Head of caudate nucleus (tissue), 42 donors: ENCODE measurements at regions not wholly inside any gene's neighbourhood (a gene's known extent, or its start where the extent isn't known, plus 50 kb on each side); places are given as distances from the start of the nearest gene placed in this dataset.

Source experiments
- DNase-seq, 42 donors: peaks; one replicate each; pipeline versions ENCODE4 v3.0.0 to v3.0.0-alpha.2; 2020 to 2021; ENCODE audit warnings: mixed read lengths in 7 of 42
- intact Hi-C: fragments of 100-400 bp; cut with DNase I; formaldehyde crosslinking; loops from one replicate; pipeline ENCODE4 v1.15.0; 2022

DNA sequence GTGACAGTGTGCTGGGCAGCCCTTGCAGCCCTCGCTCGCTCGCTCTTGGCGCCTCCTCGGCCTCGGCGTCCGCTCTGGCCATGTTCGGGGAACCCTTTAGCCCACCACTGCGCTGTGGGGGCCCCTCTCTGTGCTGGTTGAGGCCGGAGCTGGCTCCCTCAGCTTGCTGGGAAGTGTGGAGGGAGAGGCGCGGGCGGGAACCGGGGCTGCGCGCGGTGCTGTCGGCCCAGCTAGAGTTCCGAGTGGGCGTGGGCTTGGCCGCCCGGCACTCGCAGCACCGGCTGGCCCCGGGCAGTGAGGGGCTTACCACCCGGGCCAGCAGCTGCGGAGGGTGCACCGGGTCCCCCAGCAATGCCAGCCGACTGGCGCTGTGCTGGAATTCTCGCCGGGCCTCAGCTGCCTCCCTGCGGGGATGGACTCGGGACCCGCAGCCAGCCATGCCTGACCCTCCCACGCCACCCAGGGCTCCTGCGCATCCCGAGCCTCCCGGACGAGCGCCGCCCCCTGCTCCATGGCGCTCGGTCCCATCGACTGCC, 770.1 kb upstream of the GALNTL6 start:
- peak in 1 of 42 donors; percentile 4 for DNase-seq
- intact Hi-C loops: no loop called here

DNA sequence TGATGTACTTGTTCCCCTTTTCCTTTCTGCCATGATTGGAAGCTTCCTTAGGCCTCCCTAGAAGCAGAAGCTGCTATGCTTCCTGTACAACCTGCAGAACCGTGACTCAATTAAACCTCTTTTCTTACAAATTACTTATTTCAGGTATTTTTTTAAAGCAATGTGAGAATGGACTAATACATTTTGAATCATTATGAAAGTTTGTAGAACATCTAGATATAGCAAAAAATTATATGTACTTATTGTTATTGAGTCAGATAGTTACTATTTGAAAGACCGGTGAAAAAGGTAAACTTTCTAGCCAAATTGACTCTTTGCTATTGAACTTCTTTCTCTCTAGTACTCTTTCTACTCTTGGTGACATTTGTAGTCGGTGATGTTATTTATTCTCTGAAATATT, 777.3 kb upstream of the GALNTL6 start:
- intact Hi-C loops: no loop called here

DNA sequence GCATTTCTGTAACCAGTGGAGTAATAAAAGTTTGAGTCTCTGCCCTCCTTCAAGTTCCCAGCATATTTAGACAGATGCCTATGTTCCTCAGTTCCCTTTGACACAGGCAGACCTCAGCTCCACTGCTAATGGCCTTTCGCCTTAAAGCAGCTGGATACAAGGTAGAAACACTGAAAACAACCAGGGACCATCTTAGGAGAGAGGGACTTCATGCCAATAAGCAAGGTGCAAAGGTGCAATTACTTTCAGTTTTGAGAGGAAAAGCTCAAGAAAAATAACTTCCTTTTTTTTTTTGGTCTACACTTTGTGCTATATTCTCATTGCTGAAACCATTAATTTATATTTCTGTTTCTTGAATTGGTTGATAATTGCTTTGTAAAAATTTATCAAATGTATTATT, 781.9 kb upstream of the GALNTL6 start:
- DNase-seq: no peak
- intact Hi-C loops: no loop called here

More for the DNA sequence above, 777.3 kb upstream of the GALNTL6 start:
- DNase-seq: no peak

DNA sequence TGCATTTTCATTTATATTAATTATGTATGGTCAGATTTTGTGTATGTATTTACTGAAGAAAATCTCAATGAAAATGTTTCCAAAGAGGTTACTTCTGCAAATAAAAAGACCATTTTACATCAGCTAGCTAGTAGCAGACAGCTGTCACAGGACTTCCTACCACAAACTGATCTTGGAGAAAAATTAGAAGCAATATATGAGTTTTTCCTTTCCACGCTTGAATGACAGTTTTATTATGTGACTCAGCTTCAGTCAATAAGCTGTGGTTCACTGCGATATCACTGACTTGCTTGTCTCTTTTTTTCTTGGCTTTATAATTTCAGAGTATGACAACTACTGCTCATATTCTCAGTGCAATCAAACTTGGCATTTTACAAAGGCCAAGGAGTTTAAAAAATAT, 787.4 kb upstream of the GALNTL6 start:
- DNase-seq: no peak
- intact Hi-C loops: no loop called here

DNA sequence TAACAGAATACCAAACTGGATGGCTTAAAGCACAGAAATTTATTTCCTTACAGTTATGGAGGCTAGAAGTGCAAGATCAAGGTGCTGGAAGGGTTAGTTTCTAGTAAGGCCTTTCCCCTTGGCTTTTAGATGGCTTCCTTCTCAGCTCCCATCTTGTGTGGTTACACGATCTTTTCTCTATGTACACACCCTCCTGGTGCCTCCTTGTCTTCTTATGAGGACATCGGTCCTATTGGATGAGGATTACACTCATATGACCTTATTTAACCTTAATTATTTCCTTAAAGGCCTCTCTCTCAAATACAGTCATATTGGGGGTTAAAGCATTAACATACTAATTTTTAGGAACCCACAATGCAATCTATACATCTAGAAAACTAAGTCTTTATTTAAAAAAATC, 787.9 kb upstream of the GALNTL6 start:
- no peak for DNase-seq
- intact Hi-C loops: no loop called here

DNA sequence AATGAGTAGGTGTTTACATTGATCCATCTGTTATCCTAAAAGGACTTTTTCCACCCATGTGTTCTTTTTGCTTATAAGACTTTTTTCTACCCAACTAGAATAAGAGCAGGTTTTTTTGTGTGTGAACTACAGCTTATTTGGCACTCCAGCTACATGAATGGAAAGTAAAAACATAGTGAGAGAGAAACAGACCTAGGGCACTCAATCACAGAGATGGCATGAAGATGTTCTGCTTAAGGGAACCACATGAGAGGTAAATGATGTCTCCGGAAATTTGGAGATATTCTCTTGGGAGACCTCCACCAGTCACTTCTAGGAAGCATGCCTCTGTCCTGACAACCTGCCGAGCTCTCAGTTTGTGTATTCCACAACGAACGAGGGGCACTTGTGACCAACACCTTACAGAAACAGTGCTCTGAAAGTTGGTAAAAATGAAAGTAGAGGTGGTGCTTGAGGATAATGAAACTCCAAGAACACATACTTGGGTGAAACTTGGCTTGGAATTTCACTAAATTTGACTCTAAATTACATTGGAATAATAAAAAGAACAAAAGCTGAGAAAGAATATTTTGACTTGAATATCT, 788.4 kb upstream of the GALNTL6 start:
- intact Hi-C loops: no loop called here
- no peak for DNase-seq

DNA sequence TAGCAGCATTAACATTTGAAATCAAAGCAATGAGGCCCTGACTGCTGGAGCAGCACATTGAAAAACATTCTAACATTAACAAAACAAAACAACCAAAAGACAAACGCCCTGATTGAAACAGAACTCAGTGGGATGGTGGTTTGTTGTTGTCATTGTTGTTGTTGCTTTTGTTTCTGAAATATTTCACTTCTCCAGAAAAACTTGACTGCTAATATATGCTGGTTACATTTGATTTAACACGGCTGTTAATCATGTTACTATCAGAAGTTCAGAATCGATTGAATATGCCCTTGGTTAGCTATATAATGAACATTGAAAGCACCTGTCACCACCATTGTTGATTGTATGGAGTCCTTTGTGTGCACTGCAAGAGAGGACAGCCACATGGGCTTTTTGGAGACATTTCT, 790.4 kb upstream of the GALNTL6 start:
- intact Hi-C loops: no loop called here
- no peak for DNase-seq

DNA sequence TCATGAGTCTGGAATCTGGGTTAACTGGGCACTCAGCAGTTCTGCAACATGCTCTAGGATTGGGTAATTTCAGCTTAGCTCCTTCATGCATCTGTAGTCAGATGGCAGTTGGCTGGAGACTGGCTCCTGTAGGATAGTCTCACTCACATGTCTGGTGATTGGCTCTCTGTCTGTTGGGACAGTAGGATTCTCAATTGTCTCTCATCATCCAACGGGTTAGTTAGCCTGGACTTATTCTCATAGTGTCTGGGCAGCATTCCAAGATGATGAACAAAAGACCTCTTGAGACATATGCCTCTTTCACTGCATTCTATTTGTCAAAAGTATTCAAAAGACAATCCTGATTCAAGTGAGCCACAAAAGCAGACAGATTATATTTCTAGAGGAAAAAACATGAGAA, 795.6 kb upstream of the GALNTL6 start:
- intact Hi-C loops: no loop called here
- peak in 1 of 42 donors; percentile 11 for DNase-seq

DNA sequence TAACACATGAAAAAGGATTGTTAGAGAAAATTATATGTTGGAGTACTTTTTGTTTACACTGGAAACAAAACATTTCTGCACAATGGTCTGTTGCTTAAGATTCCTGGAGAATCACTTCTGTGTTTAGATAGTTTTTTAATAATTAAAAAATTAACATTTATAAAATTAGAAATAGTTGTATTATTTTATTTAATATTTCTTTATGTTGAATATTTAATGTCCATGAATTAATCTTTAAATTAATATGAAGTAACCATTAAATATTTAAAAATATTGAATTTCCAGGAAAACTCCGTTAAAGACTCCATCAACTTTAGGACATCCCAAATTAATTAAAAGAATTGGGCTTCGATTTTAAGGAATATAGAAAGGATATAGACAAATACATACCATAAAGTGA, 797.1 kb upstream of the GALNTL6 start:
- intact Hi-C loops: no loop called here

DNA sequence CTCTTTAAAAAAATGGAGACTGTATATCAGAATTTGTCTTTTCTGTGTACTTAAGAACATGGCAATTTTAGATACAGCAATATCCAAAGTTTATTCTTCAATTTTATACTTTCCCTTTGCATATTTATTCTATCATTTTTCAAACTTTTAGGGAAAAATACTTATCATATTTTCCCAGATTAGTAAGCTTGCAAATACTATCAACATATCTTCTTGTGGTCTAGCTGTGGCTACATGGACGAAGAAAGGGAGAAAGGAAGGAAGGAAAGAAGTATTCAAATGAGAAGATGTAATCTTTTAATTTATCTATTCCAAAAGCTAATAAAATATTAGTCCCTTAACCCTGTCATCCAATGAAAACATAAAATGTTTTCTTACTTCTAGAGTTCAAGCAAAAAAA, 797.8 kb upstream of the GALNTL6 start:
- DNase-seq: no peak
- intact Hi-C loops: no loop called here

More for the DNA sequence above, 797.1 kb upstream of the GALNTL6 start:
- no peak for DNase-seq

DNA sequence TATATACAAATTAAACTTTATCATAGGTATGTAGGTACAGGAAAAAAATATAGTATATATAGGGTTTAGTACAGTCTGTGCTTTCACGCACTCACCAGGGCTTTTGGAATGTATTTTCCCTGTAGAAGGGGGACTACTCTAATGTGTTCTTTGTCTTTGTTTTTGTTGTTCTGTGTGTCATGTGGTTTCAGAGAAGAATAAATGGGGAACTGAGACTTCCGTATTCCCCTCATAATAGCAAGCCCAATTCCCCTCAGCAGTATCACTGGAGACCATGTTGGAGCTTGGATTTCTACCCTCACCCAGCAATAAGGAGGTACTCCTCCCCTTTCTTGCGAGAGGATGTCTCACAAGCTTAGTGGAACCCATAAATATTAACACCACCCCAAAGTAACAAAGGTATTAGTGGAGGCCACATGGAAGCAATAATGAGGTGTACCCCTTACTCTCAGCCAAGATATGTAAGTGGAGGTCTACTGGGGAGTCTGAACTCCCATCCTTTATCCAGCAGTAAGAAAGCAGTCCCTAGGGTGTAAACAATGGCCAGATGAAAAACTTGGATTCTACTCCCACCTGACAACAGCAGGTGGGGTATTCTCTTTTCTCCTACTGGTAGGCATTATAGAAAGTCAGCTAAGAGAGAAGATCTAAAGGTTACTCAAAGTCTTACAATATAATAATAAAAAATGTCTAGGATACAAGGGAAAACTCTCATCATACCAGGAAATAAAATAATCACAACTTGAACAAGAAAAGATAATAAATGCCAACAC, 805.4 kb upstream of the GALNTL6 start:
- DNase-seq: no peak
- intact Hi-C loops: no loop called here

DNA sequence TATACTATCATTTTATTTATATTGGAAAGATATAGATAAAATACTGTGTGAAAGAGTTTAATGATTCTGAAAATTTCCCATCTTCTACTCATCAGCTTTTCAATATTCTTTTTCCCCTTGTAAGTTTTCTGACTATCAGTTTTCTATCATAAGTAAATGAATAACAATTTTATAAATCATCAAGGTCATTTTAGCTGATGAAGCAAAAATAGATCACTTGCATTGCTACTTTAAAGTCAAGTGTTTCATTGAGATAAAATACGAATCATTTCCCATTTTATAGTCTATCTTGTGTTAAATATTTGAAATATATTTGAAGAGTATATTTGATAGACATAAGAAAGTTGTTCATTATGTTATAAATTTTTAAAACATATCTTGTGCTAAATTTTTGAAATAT, 811.0 kb upstream of the GALNTL6 start:
- DNase-seq: no peak
- intact Hi-C loops: no loop called here

DNA sequence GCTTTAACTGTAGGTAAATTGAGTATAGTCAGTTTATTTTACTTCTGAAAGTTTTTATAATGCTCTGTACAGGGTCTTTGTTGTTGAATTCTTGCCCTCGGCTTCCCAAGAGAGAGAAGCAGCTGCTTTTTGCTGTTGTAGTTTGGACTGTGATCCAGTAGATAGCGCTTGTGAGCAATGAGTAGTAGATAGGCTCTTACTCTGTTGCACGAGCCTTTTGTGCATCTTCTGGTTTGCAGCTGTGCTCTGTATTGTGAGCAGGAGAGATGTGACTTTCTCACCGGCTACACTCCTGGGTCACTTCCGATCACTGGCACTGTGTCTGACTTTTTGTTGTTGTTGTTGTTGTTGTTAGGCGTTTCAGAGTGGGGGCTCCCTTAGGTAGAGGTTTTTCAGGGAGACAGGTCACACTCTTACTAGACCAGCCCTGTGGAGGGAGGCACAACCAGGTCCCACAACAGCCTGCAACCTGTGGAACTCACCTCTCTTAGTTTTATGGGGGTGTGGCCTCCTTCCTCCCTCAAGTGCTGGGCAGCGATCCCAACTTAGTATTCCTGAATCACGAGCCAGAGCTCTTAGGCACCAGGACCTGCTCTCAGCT, 822.1 kb upstream of the GALNTL6 start:
- intact Hi-C loops: no loop called here
- DNase-seq: peak in 7 of 42 donors; percentile 5 to 45 (median 17)

DNA sequence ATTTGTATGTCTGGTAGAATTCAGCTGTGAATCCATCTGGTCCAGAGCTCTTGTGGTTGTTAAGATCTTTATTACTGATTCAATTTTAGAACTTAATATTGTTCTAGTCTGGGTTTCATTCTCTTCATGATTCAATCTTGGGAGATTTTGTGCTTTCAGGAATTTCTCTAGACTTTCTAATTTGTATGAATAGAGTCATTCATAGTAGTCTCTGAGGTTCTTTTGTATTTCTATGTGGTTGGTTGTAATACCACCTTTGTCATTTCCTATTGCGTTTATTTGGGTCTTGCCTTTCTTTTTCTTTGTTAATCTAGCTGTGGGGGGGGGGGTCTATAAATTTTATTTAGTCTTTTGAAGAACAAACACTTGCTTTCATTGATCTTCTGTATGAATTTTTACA, 824.8 kb upstream of the GALNTL6 start:
- intact Hi-C loops: no loop called here
- no peak for DNase-seq

DNA sequence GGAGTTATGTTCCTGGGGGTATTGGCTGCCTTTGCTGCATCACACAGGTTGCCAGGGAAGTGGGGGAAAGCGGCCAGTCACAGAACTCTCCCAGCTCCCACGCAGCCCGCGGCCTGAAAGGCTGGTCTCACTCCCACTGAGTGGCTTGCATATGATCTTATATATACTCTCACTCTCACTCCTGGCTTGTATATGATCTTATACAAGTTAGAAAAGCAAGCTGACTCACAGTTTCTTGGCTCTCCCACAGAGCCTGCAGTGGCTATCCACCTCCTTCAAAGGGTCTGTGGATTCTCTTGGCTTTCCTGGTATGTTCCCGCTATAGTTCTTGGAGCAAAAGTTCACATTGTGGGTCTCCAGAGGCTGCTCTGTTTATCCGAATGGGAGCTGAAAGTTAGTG, 833.5 kb upstream of the GALNTL6 start:
- intact Hi-C loops: no loop called here
- no peak for DNase-seq

DNA sequence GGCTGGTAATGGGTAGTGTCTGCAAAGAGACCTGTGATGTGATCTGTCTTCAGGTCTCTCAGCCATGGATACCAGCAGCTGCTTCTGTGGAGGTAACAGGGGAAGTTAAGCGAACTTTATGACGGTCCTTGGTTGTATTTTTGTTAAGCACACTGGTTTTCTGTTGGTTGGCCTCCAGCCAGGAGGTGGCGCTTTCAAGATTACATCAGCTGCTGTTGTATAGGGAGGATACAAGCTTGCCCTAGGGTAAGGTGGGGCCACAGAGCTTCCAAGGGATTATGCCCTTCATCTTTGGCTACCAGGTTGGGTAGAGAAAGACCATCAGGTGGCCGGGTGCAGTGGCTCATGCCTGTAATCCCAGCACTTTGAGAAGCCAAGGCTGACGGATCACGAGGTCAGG, 834.2 kb upstream of the GALNTL6 start:
- intact Hi-C loops: no loop called here
- DNase-seq: no peak

DNA sequence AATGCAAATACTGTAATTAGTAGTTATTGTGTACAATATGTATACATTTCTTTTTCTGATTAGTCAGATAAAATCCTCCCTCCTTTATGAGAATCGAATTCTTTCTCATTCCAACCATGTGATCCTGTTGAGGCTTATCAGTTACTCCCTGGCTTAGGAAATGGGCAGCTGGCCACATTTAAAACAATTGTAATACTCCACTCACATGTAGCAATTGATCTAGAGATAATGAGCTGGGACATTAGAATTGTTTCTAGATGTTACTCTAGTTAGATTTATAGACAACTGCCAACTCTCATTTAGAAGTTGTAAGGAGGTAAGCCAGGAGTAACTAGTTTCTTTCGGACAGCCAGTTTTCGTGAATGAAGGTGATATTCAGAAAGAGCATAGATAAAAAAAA, 859.3 kb upstream of the AADAT start:
- no peak for DNase-seq
- intact Hi-C loops: no loop called here

DNA sequence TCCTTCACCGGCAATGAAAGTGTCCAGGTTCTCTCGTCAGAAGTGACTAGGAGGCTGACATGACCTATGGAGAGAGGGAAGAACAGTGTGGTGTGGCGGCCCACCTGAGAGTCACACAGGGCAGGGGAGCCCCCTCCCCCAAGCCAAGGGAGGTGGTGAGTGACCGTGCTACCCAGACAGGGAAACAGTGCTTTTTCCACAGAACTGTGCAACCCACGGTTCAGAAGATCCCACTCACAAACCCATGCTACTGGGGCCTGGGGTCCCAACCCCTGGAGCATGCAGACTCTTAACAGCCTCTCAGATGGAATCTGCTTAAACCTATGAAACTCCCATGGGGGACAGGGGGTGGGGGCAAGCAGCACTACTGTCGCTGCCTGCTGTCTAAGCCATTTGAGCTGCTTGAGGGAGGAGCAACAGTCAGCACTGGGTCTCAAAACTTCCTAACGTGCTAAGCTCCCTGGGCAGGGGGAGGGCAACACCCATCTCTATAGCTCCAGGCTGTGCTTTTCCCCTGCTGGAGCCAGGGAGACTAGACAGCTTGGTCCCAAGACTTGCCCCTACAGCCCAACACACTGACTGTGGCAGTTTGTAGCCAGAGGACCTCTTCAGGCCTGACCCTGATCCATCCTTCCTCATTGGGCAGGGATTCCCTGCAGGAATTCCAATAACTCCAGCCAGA, 850.4 kb upstream of the AADAT start:
- DNase-seq: no peak
- intact Hi-C loops: no loop called here

DNA sequence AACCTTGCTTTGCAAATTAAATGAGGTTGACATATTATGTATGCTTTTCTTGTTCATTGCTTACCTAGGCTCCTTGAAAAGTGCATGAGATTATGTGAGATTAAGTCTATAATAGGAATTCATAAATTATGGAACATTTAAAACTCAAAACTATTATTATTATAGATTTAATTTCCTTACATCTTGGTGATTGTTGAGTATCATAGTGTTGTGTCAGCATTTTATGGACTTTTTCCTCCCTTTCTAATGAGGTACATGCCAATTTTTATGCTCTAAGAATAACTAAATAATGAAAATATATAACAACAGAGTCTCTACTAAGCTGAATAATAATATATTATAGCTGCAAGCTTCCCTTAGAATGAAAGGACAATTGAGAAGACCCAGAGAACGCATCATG, 848.8 kb upstream of the AADAT start:
- DNase-seq: no peak
- intact Hi-C loops: no loop called here

DNA sequence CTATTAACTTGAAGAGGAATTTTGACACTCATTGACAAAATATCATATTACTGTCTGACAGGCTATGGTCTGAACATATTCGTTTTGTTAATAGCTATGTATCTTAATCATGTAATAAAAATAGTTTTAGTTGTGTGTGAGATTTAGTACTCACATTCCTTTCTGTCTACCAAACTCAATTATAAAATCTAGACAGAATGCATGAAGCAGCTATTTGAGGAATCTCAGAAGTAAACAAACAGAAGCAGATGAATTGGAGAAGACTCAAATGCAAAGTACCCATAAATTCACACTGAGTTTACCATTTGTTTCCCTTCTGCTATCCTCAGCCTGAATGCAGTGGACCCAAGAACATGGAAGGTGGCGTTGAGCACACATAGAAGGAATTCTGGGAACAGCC, 841.6 kb upstream of the AADAT start:
- intact Hi-C loops: no loop called here
- no peak for DNase-seq
